ENCODE measurements at regions not wholly inside any gene's neighbourhood (a gene's known extent, or its start where the extent isn't known, plus 50 kb on each side); places are given as distances from the start of the nearest gene placed in this dataset.
"Not testable (repeated sequence)": the region's sequence is repeated elsewhere in the genome, so short reads cannot be mapped to it uniquely, and the experiment has no call there.

GRCh38 chr18:57901825-57902589 lies 98.9 kb upstream of the ATP8B1 start:
- peaks cover 5% of the 10 kb centered on the region for H3K27me3 Mint-ChIP-seq
- POLR2A ChIA-PET: no interaction called here
- H3K4me3 Mint-ChIP-seq: no peak overlapping the region

GRCh38 chr18:57900906-57901435 lies 97.9 kb upstream of the ATP8B1 start:
- no peak overlapping the region for H3K27ac Mint-ChIP-seq
- H3K4me1 Mint-ChIP-seq: no peaks in the 10 kb centered on the region
- no peaks in the 10 kb centered on the region for H3K36me3 Mint-ChIP-seq
- DNase-seq (no peak), ATAC-seq (ENCODE audit: low read depth) (no peak)
- H3K9me3 Mint-ChIP-seq: no peaks in the 10 kb centered on the region
- peaks cover 5% of the 10 kb centered on the region for H3K27me3 Mint-ChIP-seq
- H3K4me3 Mint-ChIP-seq: no peak overlapping the region
- POLR2A ChIA-PET: no interaction called here

More at GRCh38 chr18:57901825-57902589, 98.9 kb upstream of the ATP8B1 start:
- Mint-ChIP-seq H3K36me3 (no peaks in the 10 kb centered on the region), H3K4me1 (no peaks in the 10 kb centered on the region), H3K9me3 (no peaks in the 10 kb centered on the region), H3K27ac (no peak overlapping the region)
- DNase-seq (no peak), ATAC-seq (ENCODE audit: low read depth) (no peak)

GRCh38 chr18:57898506-57899124 lies 95.5 kb upstream of the ATP8B1 start:
- H3K9me3 Mint-ChIP-seq: no peaks in the 10 kb centered on the region

GRCh38 chr18:57895182-57895581 lies 92.1 kb upstream of the ATP8B1 start:
- Mint-ChIP-seq H3K27me3 (peaks cover 5% of the 10 kb centered on the region), H3K4me3 (no peak overlapping the region), H3K4me1 (no peaks in the 10 kb centered on the region), H3K27ac (no peak overlapping the region), H3K36me3 (no peaks in the 10 kb centered on the region), H3K9me3 (no peaks in the 10 kb centered on the region)
- ATAC-seq (ENCODE audit: low read depth) (no peak), DNase-seq (no peak)
- POLR2A ChIA-PET: no interaction called here

More at GRCh38 chr18:57898506-57899124, 95.5 kb upstream of the ATP8B1 start:
- no peaks in the 10 kb centered on the region for H3K4me1 Mint-ChIP-seq
- no peak for DNase-seq
- POLR2A ChIA-PET: no interaction called here
- no peak overlapping the region for H3K27ac Mint-ChIP-seq
- no peak for ATAC-seq (ENCODE audit: low read depth)
- H3K4me3 Mint-ChIP-seq: no peak overlapping the region
- H3K27me3 Mint-ChIP-seq: peaks cover 5% of the 10 kb centered on the region
- no peaks in the 10 kb centered on the region for H3K36me3 Mint-ChIP-seq

GRCh38 chr18:57891707-57892391 lies 88.7 kb upstream of the ATP8B1 start:
- Mint-ChIP-seq H3K9me3 (peaks cover 7% of the 10 kb centered on the region), H3K36me3 (no peaks in the 10 kb centered on the region), H3K27ac (no peak overlapping the region), H3K27me3 (peaks cover 7% of the 10 kb centered on the region), H3K4me1 (no peaks in the 10 kb centered on the region), H3K4me3 (no peak overlapping the region)
- DNase-seq: no peak
- ATAC-seq (ENCODE audit: low read depth): no peak
- POLR2A ChIA-PET: no interaction called here

- Mint-ChIP-seq H3K36me3 (no peaks in the 10 kb centered on the region), H3K4me1 (no peaks in the 10 kb centered on the region), H3K9me3 (peaks cover 7% of the 10 kb centered on the region), H3K4me3 (no peak overlapping the region), H3K27ac (no peak overlapping the region), H3K27me3 (peaks cover 2% of the 10 kb centered on the region)
- POLR2A ChIA-PET: no interaction called here
- no peak for DNase-seq
- ATAC-seq (ENCODE audit: low read depth): no peak
These were observed 87.2 kb upstream of the ATP8B1 start for GRCh38 chr18:57890266-57890665.

- Mint-ChIP-seq H3K27me3 (peaks cover 2% of the 10 kb centered on the region), H3K9me3 (peaks cover 7% of the 10 kb centered on the region), H3K4me1 (no peaks in the 10 kb centered on the region), H3K36me3 (no peaks in the 10 kb centered on the region), H3K27ac (no peak overlapping the region), H3K4me3 (no peak overlapping the region)
- POLR2A ChIA-PET: no interaction called here
- DNase-seq: no peak
- no peak for ATAC-seq (ENCODE audit: low read depth)
These were observed 86.7 kb upstream of the ATP8B1 start for GRCh38 chr18:57889841-57890240.

GRCh38 chr18:57887543-57888383 lies 84.6 kb upstream of the ATP8B1 start:
- peaks cover 2% of the 10 kb centered on the region for H3K27me3 Mint-ChIP-seq
- no peaks in the 10 kb centered on the region for H3K4me1 Mint-ChIP-seq
- ATAC-seq (ENCODE audit: low read depth): no peak
- H3K36me3 Mint-ChIP-seq: no peaks in the 10 kb centered on the region
- no peak for DNase-seq
- no peak overlapping the region for H3K4me3 Mint-ChIP-seq
- no peak overlapping the region for H3K27ac Mint-ChIP-seq
- POLR2A ChIA-PET: no interaction called here
- peaks cover 7% of the 10 kb centered on the region for H3K9me3 Mint-ChIP-seq

GRCh38 chr18:57885931-57886330 lies 82.8 kb upstream of the ATP8B1 start:
- H3K9me3 Mint-ChIP-seq: peaks cover 7% of the 10 kb centered on the region
- no peak overlapping the region for H3K4me3 Mint-ChIP-seq
- no peak overlapping the region for H3K27ac Mint-ChIP-seq
- POLR2A ChIA-PET: no interaction called here
- DNase-seq (no peak), ATAC-seq (ENCODE audit: low read depth) (no peak)
- H3K27me3 Mint-ChIP-seq: peaks cover 3% of the 10 kb centered on the region
- peaks cover 2% of the 10 kb centered on the region for H3K36me3 Mint-ChIP-seq
- peaks cover 3% of the 10 kb centered on the region for H3K4me1 Mint-ChIP-seq

- POLR2A ChIA-PET: interaction anchor here (0.5 to 1.0 kb wide), 2 partner anchors 252 to 253 kb away, joined by 4 read pairs; no protein-coding TSS in a partner anchor
- DNase-seq (no peak), ATAC-seq (ENCODE audit: low read depth) (no peak)
- Mint-ChIP-seq H3K9me3 (peaks cover 6% of the 10 kb centered on the region), H3K36me3 (peaks cover 2% of the 10 kb centered on the region), H3K4me1 (peaks cover 3% of the 10 kb centered on the region), H3K27ac (no peak overlapping the region), H3K4me3 (no peak overlapping the region), H3K27me3 (peaks cover 6% of the 10 kb centered on the region)
These were observed 79.3 kb upstream of the ATP8B1 start for GRCh38 chr18:57882465-57882864.

- H3K27me3 Mint-ChIP-seq: peaks cover 9% of the 10 kb centered on the region
- DNase-seq (peak; percentile 56), ATAC-seq (ENCODE audit: low read depth) (peak; percentile 88)
- H3K4me1 Mint-ChIP-seq: peaks cover 3% of the 10 kb centered on the region
- peaks cover 2% of the 10 kb centered on the region for H3K36me3 Mint-ChIP-seq
- H3K9me3 Mint-ChIP-seq: peaks cover 9% of the 10 kb centered on the region
- POLR2A ChIA-PET: interaction anchor here (0.5 to 1.0 kb wide), 2 partner anchors 252 to 254 kb away, joined by 4 read pairs; no protein-coding TSS in a partner anchor
- no peak overlapping the region for H3K27ac Mint-ChIP-seq
- no peak overlapping the region for H3K4me3 Mint-ChIP-seq
These were observed 78.8 kb upstream of the ATP8B1 start for GRCh38 chr18:57881818-57882413.

- ATAC-seq (ENCODE audit: low read depth); DNase-seq; H3K4me3 Mint-ChIP-seq; H3K27ac Mint-ChIP-seq; POLR2A ChIA-PET; H3K36me3 Mint-ChIP-seq; H3K9me3 Mint-ChIP-seq; H3K4me1 Mint-ChIP-seq: not testable (repeated sequence)
- H3K27me3 Mint-ChIP-seq: peaks cover 13% of the 10 kb centered on the region
These were observed 76.8 kb upstream of the ATP8B1 start for GRCh38 chr18:57879924-57880323.

All from activated naive CD8-positive, alpha-beta T cell treated with anti-CD3 and anti-CD28 coated beads, Interleukin-2, amount 10 ng/mL, durations not matched to agents 7 days and 5 days (primary cell).